HG02571 (cell line): ENCODE measurements at regions not wholly inside any gene's neighbourhood (a gene's known extent, or its start where the extent isn't known, plus 50 kb on each side); places are given as distances from the start of the nearest gene placed in this dataset.
"Not testable (repeated sequence)": the region's sequence is repeated elsewhere in the genome, so short reads cannot be mapped to it uniquely, and the experiment has no call there.

Experiments
- ATAC-seq: cut with Tn5 transposase; IDR thresholded peaks from one replicate; pipeline ENCODE4 v1.9.1; 2021; ENCODE audit warnings: mild to moderate bottlenecking, moderate library complexity; ENCODE audit not compliant: unreplicated experiment

- no peak for ATAC-seq
Measured at GRCh38 chr20:12067686-12068085, 150.0 kb downstream of the BTBD3 start.

DNA sequence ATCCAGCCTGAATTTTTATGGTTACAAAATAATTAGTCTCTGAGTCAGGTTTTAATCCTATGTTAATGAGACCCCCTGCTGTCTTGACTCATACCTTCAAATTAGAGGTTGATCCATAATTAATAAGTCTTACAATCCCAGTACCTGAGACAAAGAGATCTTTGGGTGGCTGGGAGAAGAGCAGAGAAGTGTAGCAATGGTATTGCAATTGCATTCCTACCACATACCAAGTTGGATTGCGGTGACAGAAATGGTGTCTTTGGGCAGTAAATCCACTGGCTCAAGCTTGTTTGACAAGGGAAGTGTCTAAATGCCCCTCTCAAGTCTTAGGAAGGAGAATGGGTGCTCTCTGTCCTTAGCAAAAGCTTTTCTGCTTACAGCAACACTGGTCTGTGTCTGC lies 150.4 kb downstream of the BTBD3 start:
- ATAC-seq = no peak

DNA sequence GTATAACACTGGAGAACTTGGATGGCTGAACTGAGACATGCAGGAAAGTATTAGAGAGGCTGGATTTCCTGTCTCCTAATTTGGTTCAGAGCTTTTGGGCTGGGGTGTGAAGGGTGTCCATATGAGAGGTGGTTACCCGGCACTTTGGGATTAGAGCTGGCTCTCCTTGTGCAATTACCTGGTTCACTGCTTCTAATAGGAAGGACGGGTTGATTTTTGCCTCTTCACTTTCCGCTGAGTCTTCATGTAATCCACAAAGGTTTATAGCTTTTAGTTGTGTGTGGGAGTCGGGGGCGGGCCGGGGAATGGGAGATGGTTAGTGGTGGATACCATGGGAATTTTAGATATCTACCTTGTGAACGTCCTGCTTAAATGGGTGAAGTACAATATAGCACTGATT lies 151.5 kb downstream of the BTBD3 start:
- ATAC-seq = no peak

DNA sequence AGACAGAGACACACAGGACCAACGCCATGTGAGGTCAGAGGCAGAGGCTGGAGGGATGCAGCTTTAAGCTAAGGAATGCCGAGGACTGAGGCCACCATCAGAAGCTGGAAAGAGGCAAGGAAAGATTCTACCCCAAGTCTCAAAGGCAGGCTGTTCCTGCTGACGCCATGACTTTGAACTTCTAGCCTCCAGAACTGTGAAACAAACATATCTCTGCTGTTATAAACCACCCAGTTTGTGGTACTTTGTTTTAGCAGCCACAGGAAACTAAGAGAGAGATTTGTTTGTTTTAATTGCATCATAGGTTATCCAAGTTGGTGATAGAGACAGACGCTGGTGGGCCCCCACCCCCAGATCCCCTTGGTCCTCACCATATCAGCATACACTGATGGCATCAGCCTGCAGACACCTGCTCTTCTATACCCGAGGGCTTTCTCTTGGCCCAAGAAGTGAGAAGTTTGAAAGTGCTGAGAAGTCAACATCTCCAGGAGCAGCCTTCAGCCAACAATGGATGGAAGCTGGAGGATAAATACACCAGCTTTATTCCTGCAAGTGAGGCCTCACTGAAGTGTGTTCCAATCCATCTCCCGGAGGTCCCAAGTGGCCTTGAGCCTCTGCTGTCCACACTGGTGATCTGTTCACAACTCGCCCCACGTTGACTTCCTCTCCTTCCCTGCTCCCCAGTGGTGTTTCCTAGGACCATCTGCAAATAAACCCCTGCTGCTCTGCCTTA lies 154.7 kb downstream of the BTBD3 start:
- ATAC-seq = no peak

- ATAC-seq = no peak
Measured at GRCh38 chr20:12072954-12073264, 155.2 kb downstream of the BTBD3 start.

GRCh38 chr20:12074111-12074655 lies 156.5 kb downstream of the BTBD3 start:
- ATAC-seq = no peak

DNA sequence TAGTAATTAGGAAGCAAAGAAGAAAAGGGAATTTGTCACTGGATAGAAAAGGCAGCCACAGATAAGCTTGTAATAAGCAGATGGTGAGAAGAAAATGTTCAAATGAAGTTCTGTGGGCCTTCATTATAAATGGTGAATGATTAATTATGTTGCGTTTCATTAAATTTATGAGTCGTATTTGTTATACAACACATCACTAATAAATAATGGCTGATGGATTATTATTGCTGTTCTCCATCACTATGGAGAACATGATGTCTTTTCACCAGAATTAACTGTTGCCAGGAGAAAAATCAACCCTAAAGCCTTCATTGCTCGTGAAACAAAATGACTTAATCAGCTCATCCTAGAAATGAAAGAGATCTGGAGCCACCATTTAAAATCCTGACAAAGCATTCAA lies 158.5 kb downstream of the BTBD3 start:
- no peak for ATAC-seq

DNA sequence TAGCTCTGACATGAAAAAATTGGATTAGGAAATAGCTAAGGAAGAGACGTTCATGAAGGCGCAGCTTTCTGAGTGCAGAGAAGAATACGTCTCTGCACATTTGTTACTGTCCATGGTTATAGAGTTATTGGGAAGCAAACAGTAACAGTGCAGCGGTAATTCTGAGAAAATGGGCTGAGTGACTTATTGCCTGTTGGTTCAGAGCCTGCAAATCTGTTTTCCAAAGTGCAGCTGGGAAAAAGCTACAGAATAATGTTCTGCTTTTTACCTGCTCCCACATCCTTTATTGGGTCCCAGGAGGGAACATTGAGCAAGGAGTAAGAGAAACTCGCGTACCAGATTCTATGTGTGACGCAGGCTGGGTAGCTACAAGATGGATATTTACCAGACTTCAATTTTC lies 160.2 kb downstream of the BTBD3 start:
- no peak for ATAC-seq

DNA sequence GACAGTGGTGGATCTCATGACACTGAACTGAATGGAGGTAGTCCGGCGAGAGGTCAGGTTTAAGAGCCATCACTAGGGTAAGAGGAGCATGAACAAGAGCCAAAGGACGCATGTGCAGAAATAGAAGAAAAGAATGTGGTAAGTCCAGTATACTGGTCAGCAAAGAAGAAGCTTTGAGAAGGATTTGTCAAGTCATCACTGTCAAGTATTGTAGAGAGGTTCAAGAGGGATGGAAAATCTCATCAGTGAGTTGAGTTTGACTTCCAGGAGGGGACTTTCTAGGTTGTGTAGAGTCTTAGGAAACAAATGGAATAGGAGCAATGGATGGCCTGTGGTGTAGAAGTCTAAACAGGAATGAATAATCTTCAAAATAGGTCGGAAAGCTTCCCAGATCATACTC lies 161.8 kb downstream of the BTBD3 start:
- ATAC-seq = no peak

DNA sequence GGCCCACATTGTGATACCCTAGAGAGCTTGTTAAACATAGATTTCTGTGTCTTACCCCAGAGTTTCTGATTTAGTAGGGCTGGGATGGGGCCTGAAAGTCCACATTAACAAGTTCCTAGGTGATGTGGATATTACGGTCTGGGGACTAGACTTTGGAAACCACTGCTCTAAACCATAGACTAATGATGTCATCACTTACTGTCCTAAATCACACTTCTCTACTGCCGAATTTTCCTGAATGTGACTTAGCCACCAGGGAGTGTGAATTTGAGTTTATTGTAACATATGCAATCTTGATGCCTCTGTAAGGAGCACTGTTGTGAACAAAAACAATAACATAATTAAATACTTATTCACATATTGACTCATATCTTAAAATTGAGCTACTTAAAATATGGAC lies 165.6 kb downstream of the BTBD3 start:
- ATAC-seq = no peak

GRCh38 chr20:12084482-12084881 lies 166.8 kb downstream of the BTBD3 start:
- ATAC-seq = no peak

- no peak for ATAC-seq
Measured at GRCh38 chr20:12086359-12086758, 168.7 kb downstream of the BTBD3 start.

- no peak for ATAC-seq
Measured at GRCh38 chr20:12090920-12091319, 173.2 kb downstream of the BTBD3 start.

DNA sequence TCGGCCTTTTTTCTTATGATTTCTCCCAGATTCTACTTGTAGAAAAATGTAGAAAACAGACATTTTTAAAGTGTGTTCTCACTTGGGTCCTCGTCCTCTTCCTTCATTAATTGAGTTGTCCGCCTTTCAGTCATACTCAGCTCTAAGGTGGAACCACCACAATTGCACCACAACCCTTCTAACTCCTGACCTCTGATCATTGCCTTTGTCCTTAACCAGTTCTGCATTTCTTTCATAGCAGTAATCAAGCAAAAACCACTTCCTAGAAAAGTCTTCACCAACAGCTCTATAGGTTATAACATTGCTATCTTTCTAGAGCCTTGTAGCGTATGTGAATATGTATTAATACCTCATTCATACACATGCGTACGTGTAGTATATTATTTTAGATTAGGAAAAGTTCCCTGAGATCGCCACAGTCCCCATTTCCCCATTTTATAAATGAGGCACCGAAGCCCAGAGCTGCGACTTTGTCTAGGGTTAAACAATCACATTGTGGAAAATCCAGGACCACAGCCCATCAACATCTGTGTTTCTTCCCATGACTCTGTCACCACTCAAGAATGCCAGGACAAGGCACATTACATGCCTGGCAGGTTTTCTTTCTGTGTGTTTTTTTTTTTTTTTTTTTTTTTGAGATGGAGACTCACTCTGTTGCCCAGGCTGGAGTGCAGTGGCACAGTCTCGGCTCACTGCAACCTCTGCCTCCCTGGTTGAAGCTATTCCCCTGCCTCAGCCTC lies 175.5 kb downstream of the BTBD3 start:
- ATAC-seq = no peak

DNA sequence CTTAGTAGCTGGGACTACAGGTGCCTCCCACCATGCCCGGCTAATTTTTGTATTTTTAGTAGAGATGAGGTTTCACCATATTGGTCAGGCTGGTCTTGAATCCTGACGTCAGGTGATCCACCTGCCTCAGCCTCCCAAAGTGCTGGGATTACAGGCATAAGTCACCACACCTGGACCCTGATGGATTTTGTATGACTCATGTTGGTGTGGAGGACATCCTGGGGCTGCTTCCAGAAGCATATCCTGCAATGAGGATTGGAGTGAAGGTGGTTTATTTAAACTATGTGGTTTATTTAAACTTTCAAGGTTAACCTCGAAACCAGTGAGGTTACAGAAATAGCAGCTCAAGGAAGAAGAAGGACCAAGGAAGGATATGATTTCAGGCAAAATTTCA lies 176.1 kb downstream of the BTBD3 start:
- not testable (repeated sequence) for ATAC-seq

GRCh38 chr20:12095180-12095920 lies 177.7 kb downstream of the BTBD3 start:
- ATAC-seq = no peak

DNA sequence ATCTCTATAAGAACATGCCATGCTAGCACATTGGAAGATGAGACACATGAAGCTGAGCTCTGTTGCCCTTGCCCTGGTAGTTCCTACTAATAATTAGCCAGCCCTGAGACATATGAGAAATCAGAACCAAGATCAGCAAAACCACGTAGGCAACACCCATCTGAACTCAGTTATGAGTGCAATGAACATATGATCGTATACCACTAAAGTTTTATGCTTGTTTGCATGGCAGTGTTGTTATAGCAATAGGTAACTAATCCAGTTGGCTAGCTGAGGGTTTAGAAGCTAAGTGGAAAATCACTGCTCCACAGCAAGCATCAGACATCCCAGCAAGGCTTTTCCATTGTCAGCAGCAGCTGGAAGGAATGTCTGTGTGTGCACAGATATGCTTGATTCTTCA lies 180.7 kb downstream of the BTBD3 start:
- no peak for ATAC-seq

- ATAC-seq = no peak
Measured at GRCh38 chr20:12108846-12109245, 191.2 kb downstream of the BTBD3 start.

GRCh38 chr20:12110274-12110673 lies 192.6 kb downstream of the BTBD3 start:
- no peak for ATAC-seq

GRCh38 chr20:12110711-12111110 lies 193.0 kb downstream of the BTBD3 start:
- ATAC-seq = no peak

DNA sequence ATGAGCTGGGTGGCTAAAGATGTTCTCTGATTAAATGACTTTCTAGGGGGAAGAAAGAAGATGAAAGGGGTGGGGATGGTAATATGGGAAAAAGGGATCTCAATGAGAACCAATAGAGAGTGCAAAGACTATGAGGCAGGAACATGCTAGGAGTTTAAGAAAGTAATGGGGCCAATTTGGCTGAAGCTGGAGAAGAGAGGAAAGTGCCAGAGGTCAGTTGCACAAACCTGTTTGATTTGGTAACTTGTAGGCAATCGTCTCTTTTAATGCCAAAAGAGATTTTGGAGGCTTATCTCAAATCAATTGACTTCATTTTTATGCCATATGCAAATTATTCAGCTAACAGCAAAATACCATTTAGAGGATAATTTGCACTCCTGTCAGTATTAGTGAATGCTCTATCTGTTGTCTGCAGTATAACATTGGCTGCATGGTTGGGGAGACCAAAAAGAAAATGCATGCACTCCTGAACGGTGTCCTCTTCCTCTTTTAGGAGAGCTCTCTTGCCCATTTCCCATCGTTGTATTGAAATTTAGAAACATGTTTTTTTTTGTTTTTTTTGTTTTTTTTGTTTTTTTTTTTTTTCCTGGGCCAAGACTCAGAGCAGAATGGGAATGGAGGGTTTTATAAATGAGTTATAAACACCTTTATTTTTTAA lies 193.9 kb downstream of the BTBD3 start:
- ATAC-seq = no peak
